Smooth muscle cell (in vitro differentiated cells): ENCODE measurements at regions not wholly inside any gene's neighbourhood (a gene's known extent, or its start where the extent isn't known, plus 50 kb on each side); places are given as distances from the start of the nearest gene placed in this dataset.

Experiments used
- DNase-seq: peaks from one replicate; lab custom pipeline; 2025; ENCODE audit not compliant: unreplicated experiment; lab: John Stamatoyannopoulos, UW
- H2AFZ ChIP-seq: fragments of 200-600 bp; sonication (generic); 2 replicates; pipeline ENCODE4 v1.6.0; 2016; ENCODE audit warnings: antibody characterized with exemption, low read depth, mild to moderate bottlenecking
- H3F3A ChIP-seq: fragments of 200-600 bp; sonication (generic); 2 replicates; pipeline ENCODE4 v1.6.0; 2017; ENCODE audit warnings: antibody characterized with exemption, low read depth
- H3K27ac ChIP-seq: fragments of 200-600 bp; sonication (generic); 2 replicates; pipeline ENCODE4 v1.5.1; 2016; ENCODE audit warnings: low read depth, mild to moderate bottlenecking
- H3K27me3 ChIP-seq: fragments of 200-600 bp; sonication (generic); 2 replicates; pipeline ENCODE4 v1.6.1; 2016; ENCODE audit warnings: low read depth, mild to moderate bottlenecking
- H3K36me3 ChIP-seq: fragments of 200-600 bp; sonication (generic); 2 replicates; pipeline ENCODE4 v1.5.1; 2016; ENCODE audit warnings: low read depth
- H3K4me1 ChIP-seq: fragments of 200-600 bp; sonication (generic); 2 replicates; pipeline ENCODE4 v1.5.1; 2016; ENCODE audit warnings: low read depth
- H3K4me2 ChIP-seq: fragments of 200-600 bp; sonication (generic); 2 replicates; pipeline ENCODE4 v1.6.0; 2016; ENCODE audit warnings: mild to moderate bottlenecking
- H3K4me3 ChIP-seq: fragments of 200-600 bp; sonication (generic); 2 replicates; pipeline ENCODE4 v1.5.1; 2016; ENCODE audit warnings: mild to moderate bottlenecking
- H3K79me2 ChIP-seq: fragments of 200-600 bp; sonication (generic); 2 replicates; pipeline ENCODE4 v1.6.0; 2016; ENCODE audit warnings: low read depth, mild to moderate bottlenecking
- H3K9ac ChIP-seq: fragments of 200-600 bp; sonication (generic); 2 replicates; pipeline ENCODE4 v1.6.0; 2016; ENCODE audit warnings: low read depth
- H3K9me3 ChIP-seq: fragments of 200-600 bp; sonication (generic); replicated peaks from 2 replicates; pipeline ENCODE4 v1.5.1; 2016; ENCODE audit warnings: low read depth
- H4K20me1 ChIP-seq: fragments of 200-600 bp; sonication (generic); 2 replicates; pipeline ENCODE4 v1.6.0; 2016; ENCODE audit warnings: low read depth
- CTCF ChIP-seq: fragments of 200-600 bp; sonication (generic); IDR thresholded peaks from 2 replicates; pipeline ENCODE4 v1.5.1; 2017; ENCODE audit warnings: borderline replicate concordance, mild to moderate bottlenecking, antibody characterized with exemption; ENCODE audit not compliant: insufficient read depth, poor library complexity, severe bottlenecking
- WGBS: methylation state at CpG from one replicate; pipeline ENCODE4 v1.1.7; 2016; ENCODE audit warnings: low lambda C conversion rate; 5-methylcytosine and 5-hydroxymethylcytosine counted together

- 81% methylated on average over 6 of the region's 6 CpGs for WGBS
- no peak for TF ChIP-seq CTCF
These were observed 74.4 kb upstream of the ZCCHC2 start for GRCh38 chr18:62448426-62448825.

GRCh38 chr18:62449490-62450104 lies 73.2 kb upstream of the ZCCHC2 start:
- no peak overlapping the region for H3K9ac ChIP-seq
- H4K20me1 ChIP-seq = no peaks in the 10 kb centered on the region
- no peak overlapping the region for H2AFZ ChIP-seq
- TF ChIP-seq CTCF = no peak
- H3F3A ChIP-seq = peaks cover 5% of the 10 kb centered on the region
- H3K27me3 ChIP-seq = peaks cover 22% of the 10 kb centered on the region
- H3K9me3 ChIP-seq = no peaks in the 10 kb centered on the region
- H3K4me1 ChIP-seq = no peaks in the 10 kb centered on the region
- no peak for DNase-seq
- H3K36me3 ChIP-seq = no peaks in the 10 kb centered on the region
- no peaks in the 10 kb centered on the region for H3K79me2 ChIP-seq
- H3K4me2 ChIP-seq = no peak overlapping the region
- 98% methylated on average over 7 of the region's 7 CpGs for WGBS
- H3K27ac ChIP-seq = no peak overlapping the region
- no peak overlapping the region for H3K4me3 ChIP-seq

More at GRCh38 chr18:62448426-62448825, 74.4 kb upstream of the ZCCHC2 start:
- Histone ChIP-seq H3K27me3 (peaks cover 16% of the 10 kb centered on the region), H3F3A (peaks cover 5% of the 10 kb centered on the region), H3K4me3 (no peak overlapping the region), H3K9ac (no peak overlapping the region), H3K36me3 (no peaks in the 10 kb centered on the region), H4K20me1 (no peaks in the 10 kb centered on the region), H2AFZ (no peak overlapping the region), H3K4me1 (no peaks in the 10 kb centered on the region), H3K79me2 (no peaks in the 10 kb centered on the region), H3K27ac (no peak overlapping the region), H3K4me2 (no peak overlapping the region), H3K9me3 (no peaks in the 10 kb centered on the region)
- DNase-seq = no peak

- H3F3A ChIP-seq = peaks cover 5% of the 10 kb centered on the region
- no peaks in the 10 kb centered on the region for H3K36me3 ChIP-seq
- H3K4me1 ChIP-seq = no peaks in the 10 kb centered on the region
- H3K27ac ChIP-seq = no peak overlapping the region
- H4K20me1 ChIP-seq = no peaks in the 10 kb centered on the region
- no peak for DNase-seq
- no peaks in the 10 kb centered on the region for H3K9me3 ChIP-seq
- no peak overlapping the region for H3K4me3 ChIP-seq
- H3K79me2 ChIP-seq = no peaks in the 10 kb centered on the region
- peaks cover 28% of the 10 kb centered on the region for H3K27me3 ChIP-seq
- no peak overlapping the region for H3K9ac ChIP-seq
- no peak for TF ChIP-seq CTCF
- 72% methylated on average over 5 of the region's 5 CpGs for WGBS
- peak overlapping the region; percentile 53 for H3K4me2 ChIP-seq
- H2AFZ ChIP-seq = no peak overlapping the region
These were observed 72.7 kb upstream of the ZCCHC2 start for GRCh38 chr18:62450175-62450545.
